ENCODE measurements at regions not wholly inside any gene's neighbourhood (a gene's known extent, or its start where the extent isn't known, plus 50 kb on each side); places are given as distances from the start of the nearest gene placed in this dataset.

DNA sequence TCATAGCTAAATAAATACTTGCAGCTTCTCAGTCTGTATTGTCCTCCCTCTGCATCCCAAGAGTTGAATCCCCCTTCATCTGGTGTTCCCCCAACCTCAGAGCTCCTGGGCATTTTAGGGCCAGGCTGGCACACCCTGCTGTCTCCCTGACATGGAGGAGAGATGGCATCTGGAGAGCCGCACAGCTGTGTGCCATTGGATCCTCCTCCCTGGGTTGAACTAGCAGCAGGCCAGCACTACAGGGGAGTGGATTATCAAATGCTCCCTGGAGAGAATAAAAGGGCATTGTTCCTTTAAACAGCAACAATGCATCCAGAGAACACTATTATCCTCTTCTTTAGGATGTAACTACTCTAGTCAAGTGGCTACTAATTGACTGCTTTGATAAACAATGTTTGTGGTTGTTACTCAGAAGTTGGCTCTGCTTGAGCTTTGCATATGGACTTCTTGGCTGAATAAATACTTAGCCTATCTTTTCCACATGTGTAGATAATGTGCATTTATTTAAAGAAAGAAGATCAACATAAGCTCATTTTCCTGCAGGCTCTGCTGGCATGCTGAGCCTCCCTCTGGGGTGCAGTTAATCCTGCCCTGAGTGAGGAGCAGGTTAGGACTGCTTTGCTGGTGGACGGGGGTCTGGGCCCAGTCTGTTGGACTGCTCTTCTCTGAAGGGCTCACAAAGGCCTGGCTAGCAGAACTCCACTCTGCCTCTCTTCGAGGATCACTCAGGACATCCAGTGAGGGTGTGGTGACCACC lies 897.2 kb downstream of the TBC1D22A start:
- TF ChIP-seq, protein P1, sequence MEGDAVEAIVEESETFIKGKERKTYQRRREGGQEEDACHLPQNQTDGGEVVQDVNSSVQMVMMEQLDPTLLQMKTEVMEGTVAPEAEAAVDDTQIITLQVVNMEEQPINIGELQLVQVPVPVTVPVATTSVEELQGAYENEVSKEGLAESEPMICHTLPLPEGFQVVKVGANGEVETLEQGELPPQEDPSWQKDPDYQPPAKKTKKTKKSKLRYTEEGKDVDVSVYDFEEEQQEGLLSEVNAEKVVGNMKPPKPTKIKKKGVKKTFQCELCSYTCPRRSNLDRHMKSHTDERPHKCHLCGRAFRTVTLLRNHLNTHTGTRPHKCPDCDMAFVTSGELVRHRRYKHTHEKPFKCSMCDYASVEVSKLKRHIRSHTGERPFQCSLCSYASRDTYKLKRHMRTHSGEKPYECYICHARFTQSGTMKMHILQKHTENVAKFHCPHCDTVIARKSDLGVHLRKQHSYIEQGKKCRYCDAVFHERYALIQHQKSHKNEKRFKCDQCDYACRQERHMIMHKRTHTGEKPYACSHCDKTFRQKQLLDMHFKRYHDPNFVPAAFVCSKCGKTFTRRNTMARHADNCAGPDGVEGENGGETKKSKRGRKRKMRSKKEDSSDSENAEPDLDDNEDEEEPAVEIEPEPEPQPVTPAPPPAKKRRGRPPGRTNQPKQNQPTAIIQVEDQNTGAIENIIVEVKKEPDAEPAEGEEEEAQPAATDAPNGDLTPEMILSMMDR (IDR thresholded peaks at IDR 0.05), result no peak
- TF ChIP-seq EZH2 (IDR thresholded peaks at IDR 0.05; ENCODE audit: borderline replicate concordance, insufficient read depth, low read depth, low read length, poor library complexity, severe bottlenecking), result no peak
